ENCODE measurements at regions not wholly inside any gene's neighbourhood (a gene's known extent, or its start where the extent isn't known, plus 50 kb on each side); places are given as distances from the start of the nearest gene placed in this dataset.
"Not testable (repeated sequence)": the region's sequence is repeated elsewhere in the genome, so short reads cannot be mapped to it uniquely, and the experiment has no call there.

DNA sequence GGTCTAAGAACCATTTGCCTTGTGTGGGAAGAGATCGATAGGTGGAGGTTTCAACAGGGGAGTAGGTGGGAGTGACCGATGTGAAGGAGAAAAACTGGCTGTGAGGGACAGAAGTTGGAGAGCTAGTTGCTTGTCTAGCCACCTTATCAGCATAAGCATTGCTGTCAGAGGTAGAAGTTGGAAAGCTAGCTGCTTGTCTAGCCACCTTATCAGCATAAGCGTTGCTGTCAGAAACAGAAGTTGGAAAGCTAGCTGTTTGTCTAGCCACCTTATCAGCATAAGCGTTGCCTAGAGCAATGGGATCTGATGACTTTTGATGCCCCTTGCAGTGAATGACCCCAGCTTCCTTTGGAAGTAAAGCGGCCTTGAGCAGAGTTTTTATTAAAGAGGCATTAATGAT lies 784.6 kb upstream of the GOT2 start:
- intact Hi-C loops (cut with micrococcal nuclease); H3K36me3 Mint-ChIP-seq (ENCODE audit: low read depth); CTCF ChIA-PET; H3K4me1 Mint-ChIP-seq (ENCODE audit: low read depth); H3K27me3 Mint-ChIP-seq (ENCODE audit: low read depth); H3K4me3 Mint-ChIP-seq; DNase-seq; H3K27ac Mint-ChIP-seq; H3K9me3 Mint-ChIP-seq: not testable (repeated sequence)

DNA sequence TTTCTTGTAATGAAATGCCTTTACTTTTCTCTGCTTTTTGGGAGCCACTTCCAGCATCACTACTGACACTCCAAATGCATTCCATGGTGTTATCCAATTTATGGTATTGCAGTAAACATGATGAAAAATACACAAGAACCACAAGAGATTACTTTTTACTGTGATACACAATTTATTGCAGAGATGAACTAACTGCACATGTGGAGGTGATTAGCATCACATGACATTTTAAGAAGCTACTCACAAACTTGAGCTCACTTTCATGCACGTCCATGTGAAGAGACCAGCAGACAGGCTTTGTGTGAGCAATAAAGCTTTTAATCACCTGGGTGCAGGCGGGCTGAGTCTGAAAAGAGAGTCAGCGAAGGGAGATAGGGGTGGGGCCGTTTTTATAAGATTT lies 780.5 kb upstream of the GOT2 start:
- H3K27ac Mint-ChIP-seq: no peak overlapping the region

DNA sequence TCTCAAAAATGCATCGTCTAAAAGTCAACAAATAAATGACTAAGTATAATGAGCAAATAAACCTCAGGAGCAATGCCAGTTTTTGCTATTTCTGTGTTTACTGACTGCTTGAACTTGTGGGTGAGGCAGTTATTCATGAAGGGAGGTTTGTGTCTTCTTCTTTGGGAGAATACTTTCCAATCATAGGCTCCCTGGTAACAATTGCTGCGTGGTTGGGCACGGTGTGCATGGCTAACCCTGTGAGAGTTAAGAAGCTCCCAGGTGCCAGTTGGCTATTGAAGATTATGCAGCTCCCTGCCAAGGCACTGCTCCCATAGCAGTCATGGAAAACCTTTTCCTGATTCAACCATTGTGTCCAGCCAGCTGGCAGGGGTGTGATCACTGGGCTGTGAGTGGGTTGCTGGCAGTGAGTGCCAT lies 775.9 kb upstream of the GOT2 start:
- no peaks in the 10 kb centered on the region for H3K36me3 Mint-ChIP-seq (ENCODE audit: low read depth)
- no peak for DNase-seq
- CTCF ChIA-PET: interaction anchor here (0.9 kb wide), 1 partner anchor 114 kb away, joined by 3 read pairs; no protein-coding TSS in a partner anchor
- no peak overlapping the region for H3K4me3 Mint-ChIP-seq
- H3K27ac Mint-ChIP-seq: no peak overlapping the region
- no peaks in the 10 kb centered on the region for H3K4me1 Mint-ChIP-seq (ENCODE audit: low read depth)
- intact Hi-C loops (cut with micrococcal nuclease): no loop called here
- peaks cover 2% of the 10 kb centered on the region for H3K27me3 Mint-ChIP-seq (ENCODE audit: low read depth)
- H3K9me3 Mint-ChIP-seq: no peaks in the 10 kb centered on the region

More for the DNA sequence above, 780.5 kb upstream of the GOT2 start:
- no peak for DNase-seq
- CTCF ChIA-PET: no interaction called here
- Mint-ChIP-seq H3K4me3 (no peak overlapping the region), H3K27me3 (ENCODE audit: low read depth) (no peaks in the 10 kb centered on the region), H3K9me3 (no peaks in the 10 kb centered on the region), H3K4me1 (ENCODE audit: low read depth) (no peaks in the 10 kb centered on the region), H3K36me3 (ENCODE audit: low read depth) (no peaks in the 10 kb centered on the region)
- intact Hi-C loops (cut with micrococcal nuclease): no loop called here

DNA sequence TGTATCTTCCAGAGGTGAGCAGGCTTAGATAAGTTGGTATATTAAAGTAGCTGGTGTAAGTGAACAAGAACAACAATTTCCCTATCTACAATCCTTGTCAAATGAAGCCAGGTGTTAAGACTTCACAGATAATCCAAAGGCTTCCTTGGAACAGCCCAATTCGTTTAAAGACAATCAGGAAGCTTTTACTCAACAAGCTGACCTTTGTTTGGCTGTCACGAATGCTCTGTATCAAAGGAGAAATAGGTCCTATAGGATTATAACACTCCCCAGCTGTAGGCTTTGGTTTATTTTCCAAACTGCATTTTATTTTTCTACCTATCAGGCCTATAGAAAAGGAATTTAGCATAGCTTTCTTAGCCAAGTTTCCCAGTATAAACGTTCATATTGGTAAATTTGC lies 766.5 kb upstream of the GOT2 start:
- no peak overlapping the region for H3K4me3 Mint-ChIP-seq
- H3K36me3 Mint-ChIP-seq (ENCODE audit: low read depth): no peaks in the 10 kb centered on the region
- intact Hi-C loops (cut with micrococcal nuclease): no loop called here
- H3K27ac Mint-ChIP-seq: no peak overlapping the region
- CTCF ChIA-PET: no interaction called here
- H3K4me1 Mint-ChIP-seq (ENCODE audit: low read depth): no peaks in the 10 kb centered on the region
- H3K27me3 Mint-ChIP-seq (ENCODE audit: low read depth): peaks cover 13% of the 10 kb centered on the region
- no peak for DNase-seq
- H3K9me3 Mint-ChIP-seq: no peaks in the 10 kb centered on the region

DNA sequence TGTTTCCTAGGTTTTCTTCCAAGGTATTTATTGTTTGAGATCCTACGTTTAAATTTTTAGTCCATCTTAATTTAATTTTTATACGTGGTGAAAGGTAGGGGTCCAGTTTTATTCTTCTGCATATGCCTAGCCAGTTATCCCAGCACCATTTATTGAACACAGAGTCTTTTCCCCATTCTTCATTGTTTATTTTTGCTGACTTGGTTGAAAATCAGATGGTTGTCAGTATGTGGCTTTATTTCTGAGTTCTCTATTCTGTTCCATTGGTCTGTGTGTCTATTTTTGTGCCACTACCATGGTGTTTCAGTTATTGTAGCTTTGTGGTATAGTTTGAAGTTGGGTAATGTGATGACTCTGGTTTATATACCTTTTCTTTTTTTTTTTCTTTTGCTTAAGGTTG lies 753.0 kb upstream of the GOT2 start:
- CTCF ChIA-PET: no interaction called here
- peaks cover 6% of the 10 kb centered on the region for H3K27me3 Mint-ChIP-seq (ENCODE audit: low read depth)
- no peaks in the 10 kb centered on the region for H3K4me1 Mint-ChIP-seq (ENCODE audit: low read depth)
- peaks cover 1% of the 10 kb centered on the region for H3K9me3 Mint-ChIP-seq
- H3K4me3 Mint-ChIP-seq: no peak overlapping the region
- no peak for DNase-seq
- H3K36me3 Mint-ChIP-seq (ENCODE audit: low read depth): no peaks in the 10 kb centered on the region
- H3K27ac Mint-ChIP-seq: no peak overlapping the region
- intact Hi-C loops (cut with micrococcal nuclease): no loop called here

DNA sequence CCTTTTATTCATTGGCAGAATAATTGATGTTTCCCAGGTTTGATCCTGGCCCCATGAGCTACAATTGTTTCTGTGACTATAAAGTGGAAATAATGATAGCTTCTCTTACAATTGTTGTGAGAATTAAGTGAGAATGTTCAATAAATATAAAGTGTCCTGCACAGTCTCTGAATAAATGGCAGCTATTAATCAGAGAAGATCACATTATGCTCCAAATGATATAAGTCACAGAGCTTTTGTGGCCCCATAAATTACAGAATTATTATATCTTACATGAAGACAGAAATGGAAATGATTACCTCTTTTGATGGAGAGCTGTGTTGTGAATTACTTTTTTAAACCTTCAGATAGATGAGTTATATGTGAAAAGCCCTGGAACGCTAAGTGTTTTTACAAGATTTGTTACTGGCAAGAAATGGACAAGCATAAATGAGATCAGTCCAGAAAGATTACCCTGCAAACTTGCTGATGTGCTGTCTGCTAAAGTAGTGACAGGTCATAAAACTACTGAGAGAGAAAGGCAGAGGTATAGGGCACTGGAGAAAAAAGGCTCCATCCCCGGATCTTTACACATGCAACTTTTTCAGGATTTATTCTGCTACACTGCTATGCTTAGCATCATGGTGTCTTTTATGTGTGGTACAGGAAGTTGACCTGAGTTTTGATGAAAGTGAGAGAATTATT lies 750.9 kb upstream of the GOT2 start:
- intact Hi-C loops (cut with micrococcal nuclease): no loop called here
- no peaks in the 10 kb centered on the region for H3K4me1 Mint-ChIP-seq (ENCODE audit: low read depth)
- no peak overlapping the region for H3K4me3 Mint-ChIP-seq
- no peaks in the 10 kb centered on the region for H3K27me3 Mint-ChIP-seq (ENCODE audit: low read depth)
- no peak for DNase-seq
- CTCF ChIA-PET: no interaction called here
- no peaks in the 10 kb centered on the region for H3K36me3 Mint-ChIP-seq (ENCODE audit: low read depth)
- H3K27ac Mint-ChIP-seq: no peak overlapping the region
- peaks cover 1% of the 10 kb centered on the region for H3K9me3 Mint-ChIP-seq

DNA sequence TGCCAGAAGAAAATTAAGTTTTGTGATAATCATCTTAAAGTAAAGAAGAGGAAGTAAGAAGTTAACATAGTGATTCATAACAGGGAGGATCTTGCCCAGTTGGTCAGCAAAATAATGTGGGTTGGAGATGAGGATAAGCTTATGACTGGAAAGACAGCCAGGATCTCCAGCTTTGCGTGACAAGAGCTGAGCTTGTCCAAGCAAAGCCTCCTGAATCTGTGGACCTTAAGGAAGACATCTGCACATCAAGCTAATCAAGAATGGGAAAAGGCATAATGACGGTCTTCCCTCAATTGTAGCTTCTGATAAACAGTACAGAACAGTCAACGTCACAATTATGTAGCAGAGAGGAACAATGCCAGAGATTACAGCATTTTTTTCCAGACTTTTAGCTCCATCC lies 744.7 kb upstream of the GOT2 start:
- no peak for DNase-seq
- intact Hi-C loops (cut with micrococcal nuclease): no loop called here
- Mint-ChIP-seq H3K4me3 (no peak overlapping the region), H3K9me3 (peaks cover 4% of the 10 kb centered on the region), H3K27ac (no peak overlapping the region), H3K27me3 (ENCODE audit: low read depth) (peaks cover 2% of the 10 kb centered on the region), H3K36me3 (ENCODE audit: low read depth) (no peaks in the 10 kb centered on the region), H3K4me1 (ENCODE audit: low read depth) (peaks cover 2% of the 10 kb centered on the region)
- CTCF ChIA-PET: no interaction called here

DNA sequence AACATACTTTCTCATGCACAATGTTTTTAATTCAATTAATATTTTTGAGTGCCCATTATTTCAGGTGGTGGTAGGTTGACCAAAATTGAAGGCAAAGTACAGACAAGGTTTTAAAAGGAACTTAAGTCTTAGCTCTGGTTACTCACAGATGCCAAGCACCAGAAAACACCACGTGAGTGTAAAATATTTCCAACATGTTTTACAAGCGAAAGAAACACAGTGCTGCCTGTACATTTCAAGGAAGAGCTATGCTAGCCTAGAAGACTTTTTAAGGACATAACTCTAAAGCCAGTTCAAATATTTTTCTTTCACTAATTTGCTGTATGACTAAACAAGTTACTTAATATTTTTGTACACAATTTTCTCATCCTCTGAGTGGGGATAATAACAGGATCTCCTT lies 736.4 kb upstream of the GOT2 start:
- intact Hi-C loops (cut with micrococcal nuclease): no loop called here
- Mint-ChIP-seq H3K4me1 (ENCODE audit: low read depth) (no peaks in the 10 kb centered on the region), H3K36me3 (ENCODE audit: low read depth) (no peaks in the 10 kb centered on the region), H3K4me3 (no peak overlapping the region), H3K9me3 (peaks cover 4% of the 10 kb centered on the region), H3K27ac (no peak overlapping the region), H3K27me3 (ENCODE audit: low read depth) (peaks cover 5% of the 10 kb centered on the region)
- CTCF ChIA-PET: no interaction called here
- DNase-seq: no peak

DNA sequence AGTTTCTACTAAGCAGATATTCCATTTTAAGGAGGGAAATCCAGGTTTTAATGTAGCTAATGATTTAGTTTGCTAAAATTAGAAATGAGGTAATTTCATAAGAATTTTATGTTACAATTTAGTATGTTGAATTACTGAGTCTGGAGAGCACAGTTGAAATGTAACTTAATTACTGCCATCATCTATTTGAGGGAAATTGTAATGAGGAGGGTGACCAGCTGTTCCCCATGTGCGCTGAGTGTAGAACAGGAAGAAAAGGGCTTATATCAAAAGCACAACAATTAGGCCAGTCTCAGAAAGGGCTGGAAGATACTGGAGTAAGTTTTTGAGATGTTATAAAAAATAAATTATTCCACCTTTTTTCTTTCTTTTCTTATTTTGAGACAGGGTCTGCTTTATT lies 735.1 kb upstream of the GOT2 start:
- no peak for DNase-seq
- H3K27ac Mint-ChIP-seq: no peak overlapping the region
- H3K9me3 Mint-ChIP-seq: no peaks in the 10 kb centered on the region
- H3K4me1 Mint-ChIP-seq (ENCODE audit: low read depth): peaks cover 2% of the 10 kb centered on the region
- intact Hi-C loops (cut with micrococcal nuclease): no loop called here
- CTCF ChIA-PET: no interaction called here
- no peaks in the 10 kb centered on the region for H3K36me3 Mint-ChIP-seq (ENCODE audit: low read depth)
- H3K4me3 Mint-ChIP-seq: no peak overlapping the region
- peaks cover 3% of the 10 kb centered on the region for H3K27me3 Mint-ChIP-seq (ENCODE audit: low read depth)

DNA sequence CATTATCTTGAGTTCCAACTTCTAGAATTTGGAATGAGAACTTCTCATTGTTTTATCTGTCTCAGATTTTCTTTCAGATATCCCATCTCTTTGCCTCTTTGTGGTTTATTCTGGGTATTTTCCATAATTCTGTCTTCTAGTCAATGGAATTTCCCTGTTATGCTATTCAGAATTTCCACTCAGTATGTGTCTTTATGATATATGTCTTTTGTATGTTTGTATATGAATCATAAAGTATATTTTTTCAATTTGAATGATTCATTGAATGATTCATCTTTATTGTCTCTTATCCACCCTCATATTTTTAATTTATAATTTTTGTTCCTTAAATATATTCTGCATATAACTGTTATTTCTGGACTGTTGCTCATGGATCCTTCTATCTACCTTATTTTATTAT lies 729.7 kb upstream of the GOT2 start:
- intact Hi-C loops (cut with micrococcal nuclease): loop anchor here (1.0 to 5.0 kb wide), 2 partner anchors 130 to 201 kb away; no protein-coding TSS in a partner anchor
- Mint-ChIP-seq H3K4me1 (ENCODE audit: low read depth) (peaks cover 9% of the 10 kb centered on the region), H3K36me3 (ENCODE audit: low read depth) (no peaks in the 10 kb centered on the region), H3K27me3 (ENCODE audit: low read depth) (peaks cover 3% of the 10 kb centered on the region), H3K27ac (no peak overlapping the region), H3K4me3 (no peak overlapping the region), H3K9me3 (no peaks in the 10 kb centered on the region)
- DNase-seq: no peak
- CTCF ChIA-PET: no interaction called here

DNA sequence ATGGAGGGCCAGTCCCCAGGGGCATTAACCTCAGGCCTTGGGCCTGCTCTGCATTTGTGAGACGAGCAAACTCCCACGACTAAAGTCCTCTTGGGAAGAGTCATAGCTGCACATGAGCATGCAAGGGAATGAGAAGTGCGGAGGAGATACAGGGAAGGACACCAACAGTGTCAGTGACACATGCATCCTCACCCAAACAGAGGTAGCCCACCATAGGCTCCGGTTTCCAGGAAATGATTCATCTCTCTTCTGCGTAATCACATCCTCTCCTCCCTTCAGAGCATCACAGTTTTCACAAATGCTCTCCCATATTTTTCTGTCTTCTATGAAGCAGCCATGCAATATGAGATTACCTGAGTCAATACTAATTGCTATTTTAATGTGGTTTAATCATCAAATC lies 725.7 kb upstream of the GOT2 start:
- Mint-ChIP-seq H3K27ac (no peak overlapping the region), H3K27me3 (ENCODE audit: low read depth) (peaks cover 8% of the 10 kb centered on the region), H3K4me3 (no peak overlapping the region), H3K36me3 (ENCODE audit: low read depth) (no peaks in the 10 kb centered on the region), H3K9me3 (no peaks in the 10 kb centered on the region), H3K4me1 (ENCODE audit: low read depth) (peaks cover 9% of the 10 kb centered on the region)
- CTCF ChIA-PET: no interaction called here
- no peak for DNase-seq
- intact Hi-C loops (cut with micrococcal nuclease): loop anchor here (5.0 kb wide), 1 partner anchor 198 kb away; no protein-coding TSS in a partner anchor

DNA sequence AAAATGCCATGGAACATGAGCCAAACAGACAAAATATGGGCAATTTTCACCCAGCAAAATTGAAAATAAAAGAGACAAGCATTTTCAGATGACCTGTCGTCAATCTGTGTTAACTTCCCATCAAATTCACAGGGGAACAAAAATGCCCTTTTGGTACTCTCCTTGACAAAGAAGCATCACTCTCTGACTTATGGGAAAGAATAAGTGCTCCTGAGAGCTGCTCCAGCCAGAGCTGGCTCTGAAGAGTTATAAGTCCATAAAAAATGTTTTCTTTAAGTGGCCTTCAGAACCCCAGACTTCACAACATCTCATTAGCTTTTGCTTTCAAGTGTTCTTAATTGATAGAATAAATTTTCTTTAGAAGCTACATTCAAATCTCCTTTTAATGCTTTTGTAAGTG lies 721.4 kb upstream of the GOT2 start:
- DNase-seq: no peak
- Mint-ChIP-seq H3K27me3 (ENCODE audit: low read depth) (peaks cover 8% of the 10 kb centered on the region), H3K9me3 (peaks cover 4% of the 10 kb centered on the region), H3K36me3 (ENCODE audit: low read depth) (no peaks in the 10 kb centered on the region), H3K4me3 (no peak overlapping the region), H3K27ac (no peak overlapping the region), H3K4me1 (ENCODE audit: low read depth) (no peaks in the 10 kb centered on the region)
- intact Hi-C loops (cut with micrococcal nuclease): no loop called here
- CTCF ChIA-PET: no interaction called here

DNA sequence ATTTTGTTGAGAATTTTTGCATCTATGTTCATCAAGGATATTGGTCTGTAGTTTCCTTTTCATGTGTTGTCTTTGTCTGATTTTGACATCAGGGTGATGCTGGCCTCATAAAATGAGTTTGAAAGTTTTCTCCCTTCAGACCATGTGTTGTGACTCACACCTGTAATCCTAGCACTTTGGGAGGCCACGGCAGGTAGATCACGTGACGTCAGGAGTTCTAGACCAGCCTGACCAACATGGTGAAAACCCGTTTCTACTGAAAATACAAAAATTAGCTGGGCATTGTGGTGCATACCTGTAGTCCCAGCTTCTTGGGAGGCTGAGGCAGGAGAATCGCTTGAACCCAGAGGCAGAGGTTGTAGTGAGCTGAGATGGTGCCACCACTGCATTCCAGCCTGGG lies 716.4 kb upstream of the GOT2 start:
- H3K36me3 Mint-ChIP-seq (ENCODE audit: low read depth); H3K4me3 Mint-ChIP-seq; CTCF ChIA-PET; H3K9me3 Mint-ChIP-seq; H3K27me3 Mint-ChIP-seq (ENCODE audit: low read depth); H3K27ac Mint-ChIP-seq; H3K4me1 Mint-ChIP-seq (ENCODE audit: low read depth); intact Hi-C loops (cut with micrococcal nuclease); DNase-seq: not testable (repeated sequence)
